Transverse colon (tissue), 4 donors: ENCODE measurements at regions not wholly inside any gene's neighbourhood (a gene's known extent, or its start where the extent isn't known, plus 50 kb on each side); places are given as distances from the start of the nearest gene placed in this dataset.

ENCODE experiments used
- DNase-seq: peaks from one replicate; pipeline ENCODE4 v3.0.0-alpha.2; 2019
- H3K27ac ChIP-seq, 4 donors: fragments of 200-600 bp; sonication (generic); 2 replicates each; pipeline ENCODE4 v1.5.1; 2016 to 2018; ENCODE audit warnings: inconsistent platforms in 4 of 4
- H3K27me3 ChIP-seq: fragments of 200-600 bp; sonication (generic); 2 replicates; pipeline ENCODE4 v1.5.1; 2017; ENCODE audit warnings: inconsistent platforms
- H3K36me3 ChIP-seq, 4 donors: fragments of 200-600 bp; sonication (generic); 2 replicates each; pipeline ENCODE4 v1.5.1; 2017 to 2019; ENCODE audit warnings: inconsistent platforms in 4 of 4
- H3K4me1 ChIP-seq, 4 donors: fragments of 200-600 bp; sonication (generic); 2 replicates each; pipeline ENCODE4 v1.5.1; 2017 to 2020; ENCODE audit warnings: inconsistent platforms in 4 of 4
- H3K4me3 ChIP-seq, 4 donors: fragments of 200-600 bp; sonication (generic); 1 replicate in 1 of 4; 2 replicates in 3 of 4; pipeline versions ENCODE4 v1.5.1 to v1.6.1; 2017 to 2019; ENCODE audit warnings: inconsistent platforms in 4 of 4
- H3K9me3 ChIP-seq, 2 donors: fragments of 200-600 bp; sonication (generic); 2 replicates each; pipeline ENCODE4 v1.5.1; 2017 to 2019; ENCODE audit warnings: inconsistent platforms in 2 of 2
- EP300 ChIP-seq: sonication (generic); formaldehyde crosslinking; IDR thresholded peaks from one replicate; pipeline ENCODE4 v1.6.1; 2017; ENCODE audit warnings: antibody characterized with exemption, low read depth
- POLR2A ChIP-seq: fragments of 450-650 bp; IDR thresholded peaks from one replicate; pipeline ENCODE4 v1.6.1; 2016; ENCODE audit warnings: antibody characterized with exemption, mild to moderate bottlenecking, moderate library complexity
- POLR2AphosphoS5 ChIP-seq, 3 donors: sonication (generic); formaldehyde crosslinking; IDR thresholded peaks; one replicate each; pipeline ENCODE4 v1.6.1; 2016; ENCODE audit warnings: antibody characterized with exemption in 3 of 3
- WGBS, 2 donors: methylation state at CpG; one replicate each; pipeline ENCODE4 v1.1.5; 2018; ENCODE audit warnings: low coverage in 1 of 2; 5-methylcytosine and 5-hydroxymethylcytosine counted together
- in situ Hi-C, 4 donors: fragments of 200-750 bp; cut with MboI; loops; one replicate each; pipeline versions ENCODE4 v1.15.0 to v1.15.1; 2017; ENCODE audit warnings: low sequenced_read_pairs in 3 of 4, low pct_ligation_motif_present in 1 of 4, low pct_unique_long_range_greater_than_20kb in 1 of 4
- intact Hi-C: fragments of 100-400 bp; cut with DNase I; formaldehyde crosslinking; loops from one replicate; pipeline ENCODE4 v1.15.1; 2023; ENCODE audit warnings: low total_unique reads
- TF ChIP-seq, protein P1 (sequence below), 5 experiments: fragments of 200-600 bp in 3 of 5; fragments of 450-650 bp in 2 of 5; sonication (generic) in 3 of 5; IDR thresholded peaks; 1 replicate in 2 of 5; 2 replicates in 3 of 5; pipeline ENCODE4 v1.5.1; 2016 to 2017; ENCODE audit warnings: antibody characterized with exemption in 5 of 5, inconsistent platforms in 3 of 5, mild to moderate bottlenecking in 2 of 5, moderate library complexity in 1 of 5

DNA sequence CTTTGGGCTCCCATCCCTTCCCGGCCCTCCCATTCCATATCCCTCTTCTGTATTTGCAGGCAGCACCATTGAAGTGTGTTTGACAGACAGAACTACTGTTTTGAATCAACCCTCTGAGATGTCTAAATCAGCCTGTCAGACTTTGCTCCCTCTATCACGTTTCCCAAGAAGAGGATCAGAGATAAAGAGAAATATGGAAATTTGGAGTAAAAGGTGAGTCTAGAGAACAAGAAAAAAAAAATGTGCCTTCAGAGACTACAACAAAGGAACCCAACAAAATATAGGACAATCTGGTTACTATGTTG lies 133.4 kb upstream of the NCK2 start:
- DNase-seq, result no peak
- TF ChIP-seq POLR2A (no peak), POLR2AphosphoS5 (IDR thresholded peaks at IDR 0.05) (no peak), EP300 (no peak)
- TF ChIP-seq, protein P1, sequence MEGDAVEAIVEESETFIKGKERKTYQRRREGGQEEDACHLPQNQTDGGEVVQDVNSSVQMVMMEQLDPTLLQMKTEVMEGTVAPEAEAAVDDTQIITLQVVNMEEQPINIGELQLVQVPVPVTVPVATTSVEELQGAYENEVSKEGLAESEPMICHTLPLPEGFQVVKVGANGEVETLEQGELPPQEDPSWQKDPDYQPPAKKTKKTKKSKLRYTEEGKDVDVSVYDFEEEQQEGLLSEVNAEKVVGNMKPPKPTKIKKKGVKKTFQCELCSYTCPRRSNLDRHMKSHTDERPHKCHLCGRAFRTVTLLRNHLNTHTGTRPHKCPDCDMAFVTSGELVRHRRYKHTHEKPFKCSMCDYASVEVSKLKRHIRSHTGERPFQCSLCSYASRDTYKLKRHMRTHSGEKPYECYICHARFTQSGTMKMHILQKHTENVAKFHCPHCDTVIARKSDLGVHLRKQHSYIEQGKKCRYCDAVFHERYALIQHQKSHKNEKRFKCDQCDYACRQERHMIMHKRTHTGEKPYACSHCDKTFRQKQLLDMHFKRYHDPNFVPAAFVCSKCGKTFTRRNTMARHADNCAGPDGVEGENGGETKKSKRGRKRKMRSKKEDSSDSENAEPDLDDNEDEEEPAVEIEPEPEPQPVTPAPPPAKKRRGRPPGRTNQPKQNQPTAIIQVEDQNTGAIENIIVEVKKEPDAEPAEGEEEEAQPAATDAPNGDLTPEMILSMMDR (IDR thresholded peaks at IDR 0.05), result no peak
- intact Hi-C loops (no loop called here), in situ Hi-C loops (no loop called here)
- no peaks in the 10 kb centered on the region for H3K36me3 ChIP-seq
- H3K4me1 ChIP-seq, result peaks cover 6 to 35% (median 20%) of the 10 kb centered on the region in 4 donors
- WGBS, 2 donors, result 58 to 63% methylated on average over 2 of the region's 2 CpGs
- H3K27ac ChIP-seq, result peak overlapping the region in 3 of 4 donors; percentile 32 to 60 (median 55)
- no peak overlapping the region for H3K4me3 ChIP-seq
- no peaks in the 10 kb centered on the region for H3K9me3 ChIP-seq
- H3K27me3 ChIP-seq, result no peaks in the 10 kb centered on the region

DNA sequence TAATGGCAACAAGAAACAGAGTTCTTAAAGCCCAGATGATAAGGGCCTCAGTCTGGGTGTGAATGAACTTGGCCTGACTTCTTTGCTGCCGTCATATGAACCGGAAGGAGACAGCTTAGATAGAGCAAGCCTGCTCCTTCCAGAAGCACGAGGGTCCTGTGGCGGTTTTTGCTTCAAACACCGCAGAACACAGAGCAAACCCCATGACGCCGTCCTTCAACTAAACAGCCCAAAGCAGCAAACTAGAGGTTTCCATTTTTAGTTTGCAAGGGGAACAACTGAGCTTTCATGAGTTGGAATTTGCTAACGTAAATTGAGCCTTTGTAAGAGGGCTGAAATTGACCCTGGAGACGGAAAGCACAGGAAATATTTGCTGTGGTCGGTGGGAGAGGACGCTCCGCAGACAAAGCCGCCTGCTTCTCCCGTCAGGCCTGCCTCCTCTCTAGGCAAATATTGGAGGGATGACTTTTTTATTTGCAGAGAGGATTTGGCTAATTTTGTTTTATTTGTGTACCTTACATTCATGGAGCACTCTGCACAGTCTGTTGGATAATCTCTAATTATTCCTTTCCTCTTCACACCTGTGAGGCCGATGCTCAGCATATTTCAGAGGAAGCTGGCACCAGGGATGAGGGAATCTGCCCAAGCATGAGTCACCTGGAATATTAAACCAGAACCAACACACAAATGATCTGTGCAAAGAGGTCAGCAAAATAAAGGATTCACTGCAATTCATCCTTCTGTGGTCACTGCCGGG lies 134.0 kb upstream of the NCK2 start:
- in situ Hi-C loops, result no loop called here
- H3K9me3 ChIP-seq, result no peaks in the 10 kb centered on the region
- no peaks in the 10 kb centered on the region for H3K27me3 ChIP-seq
- no peak for DNase-seq
- peaks cover 6 to 35% (median 21%) of the 10 kb centered on the region in 4 donors for H3K4me1 ChIP-seq
- no peak overlapping the region for H3K4me3 ChIP-seq
- TF ChIP-seq, protein P1 (IDR thresholded peaks at IDR 0.05), result no peak
- no peak for TF ChIP-seq POLR2AphosphoS5 (IDR thresholded peaks at IDR 0.05)
- TF ChIP-seq EP300, result no peak
- no peak for TF ChIP-seq POLR2A
- peak overlapping the region in 2 of 4 donors; percentile 55 to 60 for H3K27ac ChIP-seq
- intact Hi-C loops, result no loop called here
- no peaks in the 10 kb centered on the region for H3K36me3 ChIP-seq
- 65 to 85% methylated on average over 7 to 16 of the region's 16 CpGs for WGBS, 2 donors

DNA sequence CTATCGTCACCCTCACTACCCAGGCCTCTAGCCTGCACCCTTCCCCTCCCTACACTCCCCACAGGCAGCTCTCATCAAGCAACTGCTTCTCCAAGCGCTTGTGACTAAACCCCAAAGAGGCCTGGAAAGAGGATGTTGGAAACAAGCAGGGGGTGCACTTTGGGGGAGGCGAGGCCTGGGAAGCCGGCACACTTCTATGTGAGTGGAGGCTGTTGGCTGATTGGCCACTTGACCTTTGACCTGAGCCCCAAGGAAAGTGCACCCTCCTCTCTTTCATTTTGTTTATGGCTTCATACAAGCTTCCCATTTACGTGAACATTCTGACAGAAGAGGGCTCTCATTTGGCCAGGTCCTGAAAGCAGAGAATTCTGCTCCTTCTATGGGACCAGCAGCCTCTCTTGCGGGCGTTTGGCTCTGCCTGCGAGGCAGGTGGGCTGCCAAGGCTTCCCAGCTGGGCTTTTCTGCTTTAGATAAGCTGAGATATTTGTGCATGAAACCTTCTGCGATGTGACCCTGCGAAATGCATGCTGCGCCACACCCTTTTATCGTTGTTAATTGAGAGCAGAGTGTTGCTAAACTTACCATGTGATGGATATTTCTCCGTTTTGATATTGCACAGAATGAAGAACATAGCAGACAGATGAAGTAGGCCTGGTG lies 134.8 kb upstream of the NCK2 start:
- no peak for DNase-seq
- intact Hi-C loops, result no loop called here
- no peak overlapping the region for H3K4me3 ChIP-seq
- in situ Hi-C loops, result no loop called here
- H3K36me3 ChIP-seq, result no peaks in the 10 kb centered on the region
- H3K9me3 ChIP-seq, result no peaks in the 10 kb centered on the region
- peak overlapping the region in 3 of 4 donors; percentile 23 to 60 (median 44) for H3K27ac ChIP-seq
- WGBS, 2 donors, result 52 to 58% methylated on average over 2 to 13 of the region's 13 CpGs
- TF ChIP-seq EP300 (no peak), POLR2A (no peak), POLR2AphosphoS5 (IDR thresholded peaks at IDR 0.05) (no peak)
- TF ChIP-seq, protein P1 (IDR thresholded peaks at IDR 0.05), result no peak
- H3K4me1 ChIP-seq, result peaks cover 6 to 35% (median 23%) of the 10 kb centered on the region in 4 donors
- H3K27me3 ChIP-seq, result no peaks in the 10 kb centered on the region

DNA sequence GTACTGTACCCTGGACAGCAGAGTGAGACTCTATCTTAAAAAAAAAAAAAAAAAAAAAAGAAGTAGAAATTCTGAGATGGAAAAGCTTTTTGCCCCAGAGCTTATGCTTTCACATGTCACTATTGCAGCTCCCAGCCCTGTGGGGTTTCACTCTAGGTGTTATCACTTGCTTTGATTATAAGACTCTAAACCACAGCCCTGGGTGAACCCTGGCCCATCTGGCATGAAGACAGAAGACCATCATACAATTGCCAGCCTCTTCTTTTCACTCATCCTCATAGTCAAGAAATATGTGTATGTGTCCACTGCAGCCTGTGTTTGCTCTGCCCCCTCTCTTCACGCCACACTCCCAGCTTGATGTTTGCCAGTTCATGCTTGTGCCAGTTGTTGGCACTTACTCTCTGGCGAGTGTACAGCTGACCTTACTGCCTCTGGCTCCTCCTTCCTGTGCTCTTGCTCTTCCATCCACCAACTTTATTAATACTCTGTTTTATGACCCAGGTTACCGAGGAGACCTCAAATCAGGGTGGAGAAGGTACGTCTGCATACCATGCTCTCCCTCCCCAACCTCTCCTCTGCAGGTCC lies 136.7 kb upstream of the NCK2 start:
- TF ChIP-seq POLR2AphosphoS5 (IDR thresholded peaks at IDR 0.05) (no peak), POLR2A (no peak), EP300 (no peak)
- TF ChIP-seq, protein P1 (IDR thresholded peaks at IDR 0.05), result no peak
- H3K36me3 ChIP-seq, result no peaks in the 10 kb centered on the region
- no peak for DNase-seq
- H3K27ac ChIP-seq, result no peak overlapping the region
- H3K4me3 ChIP-seq, result no peak overlapping the region
- H3K4me1 ChIP-seq, result peaks cover 6 to 35% (median 23%) of the 10 kb centered on the region in 4 donors
- H3K27me3 ChIP-seq, result no peaks in the 10 kb centered on the region
- in situ Hi-C loops, result no loop called here
- 50 to 63% methylated on average over 3 to 4 of the region's 4 CpGs for WGBS, 2 donors
- intact Hi-C loops, result no loop called here
- H3K9me3 ChIP-seq, result no peaks in the 10 kb centered on the region
